WTC11 (cell line): ENCODE measurements at regions not wholly inside any gene's neighbourhood (a gene's known extent, or its start where the extent isn't known, plus 50 kb on each side); places are given as distances from the start of the nearest gene placed in this dataset.
"Not testable (repeated sequence)": the region's sequence is repeated elsewhere in the genome, so short reads cannot be mapped to it uniquely, and the experiment has no call there.

Source experiments
- AFF4 ChIP-seq: sonication (generic); formaldehyde crosslinking; IDR thresholded peaks from 2 replicates; pipeline ENCODE4 v1.8.1; 2023; ENCODE audit warnings: mild to moderate bottlenecking, missing genetic modification reagents, borderline replicate concordance
- CTCF ChIP-seq: fragments of 200-600 bp; IDR thresholded peaks from 2 replicates; pipeline ENCODE4 v1.8.0; 2022; ENCODE audit warnings: antibody characterized with exemption
- FOXK1 ChIP-seq: sonication (generic); formaldehyde crosslinking; IDR thresholded peaks from 2 replicates; pipeline ENCODE4 v1.8.0; 2022; ENCODE audit warnings: mild to moderate bottlenecking, moderate library complexity, missing genetic modification reagents
- STAT6 ChIP-seq: sonication (generic); formaldehyde crosslinking; conservative IDR thresholded peaks from 2 replicates; pipeline ENCODE4 v1.8.1; 2023; ENCODE audit warnings: mild to moderate bottlenecking, low read depth, missing genetic modification reagents, moderate library complexity

- TF ChIP-seq STAT6 (CRISPR knock-in tag); FOXK1 (CRISPR knock-in tag); CTCF; AFF4: not testable (repeated sequence)
Observed at GRCh38 chr16:34069731-34070130, 610.3 kb downstream of the TP53TG3F start.
